Suprapubic skin (tissue), 4 donors: ENCODE measurements at regions not wholly inside any gene's neighbourhood (a gene's known extent, or its start where the extent isn't known, plus 50 kb on each side); places are given as distances from the start of the nearest gene placed in this dataset.

ENCODE experiments used
- DNase-seq, 2 donors: peaks; one replicate each; pipeline ENCODE4 v3.0.0-alpha.2; 2019; ENCODE audit warnings: low spot score in 2 of 2
- H3K27ac ChIP-seq: fragments of 200-600 bp; sonication (generic); one replicate; pipeline ENCODE4 v1.5.1; 2019
- H3K27me3 ChIP-seq: fragments of 200-600 bp; sonication (generic); one replicate; pipeline ENCODE4 v1.5.1; 2019
- H3K36me3 ChIP-seq: fragments of 200-600 bp; sonication (generic); one replicate; pipeline ENCODE4 v1.5.1; 2019
- H3K4me1 ChIP-seq: fragments of 200-600 bp; sonication (generic); one replicate; pipeline ENCODE4 v1.5.1; 2019
- H3K4me3 ChIP-seq: fragments of 200-600 bp; sonication (generic); one replicate; pipeline ENCODE4 v1.5.1; 2019; ENCODE audit warnings: mild to moderate bottlenecking
- H3K9me3 ChIP-seq: fragments of 200-600 bp; sonication (generic); one replicate; pipeline ENCODE4 v1.5.1; 2019
- CTCF ChIP-seq, 2 donors: fragments of 200-600 bp in 1 of 2; fragments of 450-650 bp in 1 of 2; sonication (generic) in 1 of 2; IDR thresholded peaks; one replicate each; pipeline ENCODE4 v1.5.1; 2016 to 2019; ENCODE audit warnings: antibody characterized with exemption in 2 of 2, mild to moderate bottlenecking in 1 of 2, moderate library complexity in 1 of 2
- EP300 ChIP-seq: sonication (generic); formaldehyde crosslinking; IDR thresholded peaks from one replicate; pipeline ENCODE4 v1.6.1; 2017; ENCODE audit warnings: antibody characterized with exemption
- POLR2A ChIP-seq, 2 donors: fragments of 450-650 bp; IDR thresholded peaks; one replicate each; pipeline ENCODE4 v1.6.1; 2017; ENCODE audit warnings: antibody characterized with exemption in 2 of 2, mild to moderate bottlenecking in 2 of 2, moderate library complexity in 2 of 2
- POLR2AphosphoS5 ChIP-seq, 3 donors: sonication (generic); formaldehyde crosslinking; IDR thresholded peaks; one replicate each; pipeline ENCODE4 v1.6.1; 2017; ENCODE audit warnings: antibody characterized with exemption in 3 of 3
- WGBS: methylation state at CpG from one replicate; pipeline ENCODE4 v1.1.5; 2018; 5-methylcytosine and 5-hydroxymethylcytosine counted together

- no peaks in the 10 kb centered on the region for H3K9me3 ChIP-seq
- H3K36me3 ChIP-seq, result no peaks in the 10 kb centered on the region
- H3K4me3 ChIP-seq, result no peak overlapping the region
- 68% methylated on average over 8 of the region's 10 CpGs for WGBS
- TF ChIP-seq EP300 (no peak), POLR2AphosphoS5 (IDR thresholded peaks at IDR 0.05) (no peak), CTCF (IDR thresholded peaks at IDR 0.05) (no peak), POLR2A (IDR thresholded peaks at IDR 0.05) (no peak)
- DNase-seq, result no peak
- peaks cover 5% of the 10 kb centered on the region for H3K4me1 ChIP-seq
- no peaks in the 10 kb centered on the region for H3K27me3 ChIP-seq
- no peak overlapping the region for H3K27ac ChIP-seq
Measured at GRCh38 chrX:69104756-69105434, 60.4 kb downstream of the PJA1 start.

GRCh38 chrX:69103539-69103938 is 61.7 kb downstream of the PJA1 start:
- WGBS, result 77% methylated on average over 5 of the region's 5 CpGs
- DNase-seq, result no peak
- H3K27ac ChIP-seq, result no peak overlapping the region
- H3K27me3 ChIP-seq, result no peaks in the 10 kb centered on the region
- H3K9me3 ChIP-seq, result no peaks in the 10 kb centered on the region
- H3K36me3 ChIP-seq, result no peaks in the 10 kb centered on the region
- no peak overlapping the region for H3K4me3 ChIP-seq
- peaks cover 4% of the 10 kb centered on the region for H3K4me1 ChIP-seq
- TF ChIP-seq POLR2A (IDR thresholded peaks at IDR 0.05), result no peak
- no peak for TF ChIP-seq CTCF (IDR thresholded peaks at IDR 0.05)
- no peak for TF ChIP-seq EP300
- no peak for TF ChIP-seq POLR2AphosphoS5 (IDR thresholded peaks at IDR 0.05)

- no peak for DNase-seq
- 75% methylated on average over 5 of the region's 5 CpGs for WGBS
- peaks cover 4% of the 10 kb centered on the region for H3K4me1 ChIP-seq
- no peak overlapping the region for H3K27ac ChIP-seq
- no peaks in the 10 kb centered on the region for H3K36me3 ChIP-seq
- H3K9me3 ChIP-seq, result no peaks in the 10 kb centered on the region
- TF ChIP-seq CTCF (IDR thresholded peaks at IDR 0.05) (no peak), POLR2AphosphoS5 (IDR thresholded peaks at IDR 0.05) (no peak), POLR2A (IDR thresholded peaks at IDR 0.05) (no peak), EP300 (no peak)
- H3K4me3 ChIP-seq, result no peak overlapping the region
- H3K27me3 ChIP-seq, result no peaks in the 10 kb centered on the region
Measured at GRCh38 chrX:69102612-69103194, 62.5 kb downstream of the PJA1 start.

GRCh38 chrX:69101683-69102251 is 63.5 kb downstream of the PJA1 start:
- DNase-seq, result no peak
- TF ChIP-seq EP300 (no peak), CTCF (IDR thresholded peaks at IDR 0.05) (no peak), POLR2A (IDR thresholded peaks at IDR 0.05) (no peak), POLR2AphosphoS5 (IDR thresholded peaks at IDR 0.05) (no peak)
- H3K27ac ChIP-seq, result no peak overlapping the region
- H3K9me3 ChIP-seq, result no peaks in the 10 kb centered on the region
- 83% methylated on average over 7 of the region's 7 CpGs for WGBS
- H3K36me3 ChIP-seq, result no peaks in the 10 kb centered on the region
- H3K4me1 ChIP-seq, result no peaks in the 10 kb centered on the region
- H3K27me3 ChIP-seq, result no peaks in the 10 kb centered on the region
- H3K4me3 ChIP-seq, result no peak overlapping the region

- Histone ChIP-seq H3K9me3 (no peaks in the 10 kb centered on the region), H3K4me1 (no peaks in the 10 kb centered on the region), H3K36me3 (no peaks in the 10 kb centered on the region), H3K27ac (no peak overlapping the region), H3K4me3 (no peak overlapping the region), H3K27me3 (no peaks in the 10 kb centered on the region)
- 91% methylated on average over 4 of the region's 4 CpGs for WGBS
- no peak for DNase-seq
- TF ChIP-seq POLR2A (IDR thresholded peaks at IDR 0.05), result no peak
- TF ChIP-seq POLR2AphosphoS5 (IDR thresholded peaks at IDR 0.05), result no peak
- TF ChIP-seq EP300, result no peak
- TF ChIP-seq CTCF (IDR thresholded peaks at IDR 0.05), result no peak
Measured at GRCh38 chrX:69100478-69100877, 64.8 kb downstream of the PJA1 start.
